Fibroblast of skin of right biceps (primary cell): ENCODE measurements at regions not wholly inside any gene's neighbourhood (a gene's known extent, or its start where the extent isn't known, plus 50 kb on each side); places are given as distances from the start of the nearest gene placed in this dataset.

Source experiments
- DNase-seq: peaks from one replicate; pipeline ENCODE4 v3.0.0-alpha.2; 2013

- no peak for DNase-seq
These were observed 473.5 kb downstream of the CCSER2 start for GRCh38 chr10:84801916-84802315.

GRCh38 chr10:84805149-84805548 is 476.8 kb downstream of the CCSER2 start:
- no peak for DNase-seq

- DNase-seq, result no peak
These were observed 482.7 kb downstream of the CCSER2 start for GRCh38 chr10:84811113-84811512.

- no peak for DNase-seq
These were observed 490.6 kb downstream of the CCSER2 start for GRCh38 chr10:84818961-84819360.

- no peak for DNase-seq
These were observed 491.7 kb downstream of the CCSER2 start for GRCh38 chr10:84820120-84820519.

GRCh38 chr10:84820596-84820995 is 492.2 kb downstream of the CCSER2 start:
- DNase-seq, result no peak

GRCh38 chr10:84822931-84823630 is 494.7 kb downstream of the CCSER2 start:
- peak; percentile 68 for DNase-seq

GRCh38 chr10:84824525-84824924 is 496.1 kb downstream of the CCSER2 start:
- no peak for DNase-seq

GRCh38 chr10:84825330-84825729 is 496.9 kb downstream of the CCSER2 start:
- peak; percentile 78 for DNase-seq

- peak; percentile 73 for DNase-seq
These were observed 498.3 kb downstream of the CCSER2 start for GRCh38 chr10:84826704-84827103.

- DNase-seq, result peak; percentile 13
These were observed 500.7 kb downstream of the CCSER2 start for GRCh38 chr10:84829131-84829530.

- no peak for DNase-seq
These were observed 508.8 kb downstream of the CCSER2 start for GRCh38 chr10:84837041-84837812.

GRCh38 chr10:84837877-84838276 is 509.5 kb downstream of the CCSER2 start:
- DNase-seq, result no peak

GRCh38 chr10:84838851-84839250 is 510.5 kb downstream of the CCSER2 start:
- no peak for DNase-seq

GRCh38 chr10:84842593-84842992 is 514.2 kb downstream of the CCSER2 start:
- no peak for DNase-seq

- DNase-seq, result no peak
These were observed 516.1 kb downstream of the CCSER2 start for GRCh38 chr10:84844461-84844860.

GRCh38 chr10:84845628-84846261 is 517.4 kb downstream of the CCSER2 start:
- DNase-seq, result no peak

GRCh38 chr10:84846658-84847316 is 518.4 kb downstream of the CCSER2 start:
- no peak for DNase-seq

- no peak for DNase-seq
These were observed 520.6 kb downstream of the CCSER2 start for GRCh38 chr10:84848967-84849366.

- DNase-seq, result no peak
These were observed 522.4 kb downstream of the CCSER2 start for GRCh38 chr10:84850826-84851225.

GRCh38 chr10:84854439-84854838 is 526.0 kb downstream of the CCSER2 start:
- DNase-seq, result no peak

- no peak for DNase-seq
These were observed 532.5 kb downstream of the CCSER2 start for GRCh38 chr10:84860855-84861254.

GRCh38 chr10:84862551-84862950 is 534.2 kb downstream of the CCSER2 start:
- no peak for DNase-seq
